ENCODE measurements at regions not wholly inside any gene's neighbourhood (a gene's known extent, or its start where the extent isn't known, plus 50 kb on each side); places are given as distances from the start of the nearest gene placed in this dataset.

GRCh38 chrX:30504309-30504708 lies 73.3 kb downstream of the TASL start:
- 0 out of 2 replicates have a peak, but pooled peaks cover 4% of the 10 kb centered on the region for H3K9me3 ChIP-seq
- 0 out of 2 replicates have a peak, but pooled peaks cover 8% of the 10 kb centered on the region for H3K36me3 ChIP-seq
- H3K9ac ChIP-seq, result no peak overlapping the region
- H4K20me1 ChIP-seq, result no peaks in the 10 kb centered on the region; the same call in 1 of the 2 replicates
- no peak for TF ChIP-seq Cebpa-rat (IDR thresholded peaks at IDR 0.05)
- H3K4me2 ChIP-seq, result no peak overlapping the region
- no peak overlapping the region for H3K27ac ChIP-seq
- no peaks in the 10 kb centered on the region for H3K27me3 ChIP-seq
- no peak overlapping the region for H3K4me3 ChIP-seq
- H3K4me1 ChIP-seq, result peaks cover 8% of the 10 kb centered on the region; the same call in 1 of the 2 replicates

GRCh38 chrX:30495468-30495867 lies 82.1 kb downstream of the TASL start:
- Histone ChIP-seq H3K27me3 (no peaks in the 10 kb centered on the region), H3K9me3 (no peaks in the 10 kb centered on the region), H3K27ac (no peak overlapping the region), H3K9ac (no peak overlapping the region), H4K20me1 (no peaks in the 10 kb centered on the region), H3K36me3 (0 out of 2 replicates have a peak, but pooled peaks cover 8% of the 10 kb centered on the region), H3K4me1 (no peaks in the 10 kb centered on the region), H3K4me2 (no peak overlapping the region), H3K4me3 (no peak overlapping the region)
- no peak for TF ChIP-seq Cebpa-rat (IDR thresholded peaks at IDR 0.05)

DNA sequence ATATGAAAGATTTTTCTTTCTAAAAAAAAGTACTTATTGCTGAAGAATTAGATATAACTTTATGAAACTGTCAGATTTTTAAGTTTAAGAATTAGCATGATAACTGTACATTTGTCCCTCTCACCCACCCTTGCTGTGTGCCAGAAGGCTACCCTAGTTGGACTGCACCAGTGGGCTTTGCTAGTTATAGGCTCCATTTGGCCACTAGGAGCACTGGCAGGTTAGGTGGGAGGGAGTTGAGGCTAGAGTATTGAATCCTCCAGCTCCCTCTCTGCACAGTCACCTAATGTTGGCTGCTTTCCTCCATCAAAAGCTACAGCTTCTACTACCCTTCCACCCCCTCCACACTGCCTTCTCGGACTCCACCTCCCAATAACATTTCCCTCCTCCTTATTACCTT lies 84.2 kb downstream of the TASL start:
- no peak overlapping the region for H3K9ac ChIP-seq
- H3K4me1 ChIP-seq, result no peaks in the 10 kb centered on the region

GRCh38 chrX:30489323-30489722 lies 88.2 kb downstream of the TASL start:
- H3K4me2 ChIP-seq, result no peak overlapping the region
- H3K4me3 ChIP-seq, result no peak overlapping the region
- no peaks in the 10 kb centered on the region for H3K36me3 ChIP-seq
- no peak for TF ChIP-seq Cebpa-rat (IDR thresholded peaks at IDR 0.05)
- no peaks in the 10 kb centered on the region for H3K27me3 ChIP-seq
- H3K9ac ChIP-seq, result no peak overlapping the region
- no peak overlapping the region for H3K27ac ChIP-seq
- H3K9me3 ChIP-seq, result peaks cover 4% of the 10 kb centered on the region; the same call in 1 of the 2 replicates
- no peaks in the 10 kb centered on the region for H4K20me1 ChIP-seq
- no peaks in the 10 kb centered on the region for H3K4me1 ChIP-seq

More for the DNA sequence above, 84.2 kb downstream of the TASL start:
- H3K36me3 ChIP-seq, result no peaks in the 10 kb centered on the region
- no peak for TF ChIP-seq Cebpa-rat (IDR thresholded peaks at IDR 0.05)
- H3K4me2 ChIP-seq, result no peak overlapping the region
- H3K9me3 ChIP-seq, result no peaks in the 10 kb centered on the region
- H3K27ac ChIP-seq, result no peak overlapping the region
- no peaks in the 10 kb centered on the region for H3K27me3 ChIP-seq
- no peaks in the 10 kb centered on the region for H4K20me1 ChIP-seq
- no peak overlapping the region for H3K4me3 ChIP-seq

- H3K4me3 ChIP-seq, result no peak overlapping the region
- no peaks in the 10 kb centered on the region for H4K20me1 ChIP-seq
- H3K27me3 ChIP-seq, result no peaks in the 10 kb centered on the region
- H3K9ac ChIP-seq, result no peak overlapping the region
- TF ChIP-seq Cebpa-rat (IDR thresholded peaks at IDR 0.05), result no peak
- H3K9me3 ChIP-seq, result peaks cover 4% of the 10 kb centered on the region; the same call in 1 of the 2 replicates
- no peak overlapping the region for H3K27ac ChIP-seq
- no peak overlapping the region for H3K4me2 ChIP-seq
- H3K36me3 ChIP-seq, result no peaks in the 10 kb centered on the region
- no peaks in the 10 kb centered on the region for H3K4me1 ChIP-seq
Observed at GRCh38 chrX:30488092-30488491, 89.5 kb downstream of the TASL start.

- TF ChIP-seq Cebpa-rat (IDR thresholded peaks at IDR 0.05), result no peak
- Histone ChIP-seq H3K27me3 (no peaks in the 10 kb centered on the region), H3K27ac (no peak overlapping the region), H3K9me3 (peaks cover 4% of the 10 kb centered on the region; the same call in 1 of the 2 replicates), H4K20me1 (no peaks in the 10 kb centered on the region), H3K36me3 (no peaks in the 10 kb centered on the region), H3K9ac (no peak overlapping the region), H3K4me3 (no peak overlapping the region), H3K4me2 (no peak overlapping the region), H3K4me1 (no peaks in the 10 kb centered on the region)
Observed at GRCh38 chrX:30483996-30484395, 93.6 kb downstream of the TASL start.

DNA sequence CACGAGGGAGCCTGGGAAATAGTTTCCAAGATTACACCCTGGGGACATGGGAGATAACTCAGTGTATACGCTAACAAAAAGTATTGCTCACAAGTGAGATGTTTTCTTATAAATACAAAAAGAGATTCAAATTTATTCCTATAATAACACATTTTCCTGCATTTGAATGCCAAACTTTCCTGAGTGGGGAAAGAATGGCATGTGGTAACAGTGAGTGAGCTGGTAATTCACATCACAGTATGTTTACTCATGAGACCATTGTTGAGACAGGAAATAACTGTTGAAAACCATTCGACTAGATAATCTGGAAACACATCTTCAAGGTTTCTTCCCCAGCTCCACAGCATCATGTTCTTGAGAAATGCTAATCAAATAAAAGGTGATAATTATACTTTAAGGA lies 109.1 kb downstream of the TASL start:
- no peaks in the 10 kb centered on the region for H3K27me3 ChIP-seq
- H3K27ac ChIP-seq, result no peak overlapping the region
- no peaks in the 10 kb centered on the region for H3K36me3 ChIP-seq
- no peak overlapping the region for H3K4me3 ChIP-seq
- H3K4me1 ChIP-seq, result peaks cover 14% of the 10 kb centered on the region; the same call in 1 of the 2 replicates
- 0 out of 2 replicates have a peak overlapping the region, but pooled peaks have one; percentile 6 for H3K4me2 ChIP-seq
- H3K9me3 ChIP-seq, result no peaks in the 10 kb centered on the region
- no peak overlapping the region for H3K9ac ChIP-seq
- no peaks in the 10 kb centered on the region for H4K20me1 ChIP-seq
- no peak for TF ChIP-seq Cebpa-rat (IDR thresholded peaks at IDR 0.05)
